SK-N-SH treated with all-trans-retinoic acid at 6 μM for 48 hours (cell line): ENCODE measurements at regions not wholly inside any gene's neighbourhood (a gene's known extent, or its start where the extent isn't known, plus 50 kb on each side); places are given as distances from the start of the nearest gene placed in this dataset.

Experiments
- ARNTL ChIP-seq: fragments of 450-650 bp; formaldehyde crosslinking; IDR thresholded peaks from 2 replicates; pipeline ENCODE4 v1.5.0; 2020; ENCODE audit warnings: low read depth, mild to moderate bottlenecking, moderate library complexity, borderline replicate concordance
- BACH2 ChIP-seq: fragments of 250-450 bp; sonication (Bioruptor Pico); IDR thresholded peaks from 2 replicates; pipeline ENCODE4 v1.9.0; 2021; ENCODE audit warnings: mild to moderate bottlenecking, borderline replicate concordance
- ESRRG ChIP-seq: fragments of 250-450 bp; sonication (Bioruptor Pico); IDR thresholded peaks from 2 replicates; pipeline ENCODE4 v1.6.1; 2021; ENCODE audit warnings: mild to moderate bottlenecking
- GLIS3 ChIP-seq: fragments of 250-450 bp; sonication (Bioruptor Pico); IDR thresholded peaks from 2 replicates; pipeline ENCODE4 v1.5.0; 2020; ENCODE audit warnings: mild to moderate bottlenecking, moderate library complexity
- OSR1 ChIP-seq: fragments of 250-450 bp; sonication (Bioruptor Pico); IDR thresholded peaks from 2 replicates; pipeline ENCODE4 v1.8.0; 2022; ENCODE audit warnings: moderate library complexity, mild to moderate bottlenecking, inconsistent platforms
- RARB ChIP-seq: fragments of 250-450 bp; sonication (Bioruptor Pico); IDR thresholded peaks from 2 replicates; pipeline ENCODE4 v1.8.0; 2021; ENCODE audit warnings: mild to moderate bottlenecking, moderate library complexity
- ZC3H10 ChIP-seq: fragments of 250-450 bp; sonication (Bioruptor Pico); IDR thresholded peaks from 2 replicates; pipeline ENCODE4 v1.5.1; 2021; ENCODE audit warnings: mild to moderate bottlenecking, moderate library complexity
- ZFP30 ChIP-seq: fragments of 450-650 bp; formaldehyde crosslinking; IDR thresholded peaks from 2 replicates; pipeline ENCODE4 v1.5.0; 2022; ENCODE audit warnings: mild to moderate bottlenecking, moderate library complexity
- ZNF565 ChIP-seq: fragments of 450-650 bp; formaldehyde crosslinking; conservative IDR thresholded peaks from 2 replicates; pipeline ENCODE4 v1.5.0; 2020; ENCODE audit warnings: low read depth, mild to moderate bottlenecking, moderate library complexity
- ZNF8 ChIP-seq: fragments of 450-650 bp; formaldehyde crosslinking; IDR thresholded peaks from 2 replicates; pipeline ENCODE4 v1.5.0; 2020; ENCODE audit warnings: mild to moderate bottlenecking, moderate library complexity
- TF ChIP-seq, protein P1 (sequence below): fragments of 250-450 bp; sonication (Bioruptor Pico); IDR thresholded peaks from 2 replicates; pipeline ENCODE4 v1.5.0; 2020; ENCODE audit warnings: mild to moderate bottlenecking, moderate library complexity
- TF ChIP-seq, protein P2 (sequence below): fragments of 250-450 bp; sonication (Bioruptor Pico); IDR thresholded peaks from 2 replicates; pipeline ENCODE4 v1.8.0; 2020; ENCODE audit warnings: mild to moderate bottlenecking, moderate library complexity, borderline replicate concordance
- TF ChIP-seq, protein P3 (sequence below): fragments of 250-450 bp; sonication (Bioruptor Pico); IDR thresholded peaks from 2 replicates; pipeline ENCODE4 v1.5.1; 2020; ENCODE audit warnings: low read depth, mild to moderate bottlenecking, moderate library complexity

DNA sequence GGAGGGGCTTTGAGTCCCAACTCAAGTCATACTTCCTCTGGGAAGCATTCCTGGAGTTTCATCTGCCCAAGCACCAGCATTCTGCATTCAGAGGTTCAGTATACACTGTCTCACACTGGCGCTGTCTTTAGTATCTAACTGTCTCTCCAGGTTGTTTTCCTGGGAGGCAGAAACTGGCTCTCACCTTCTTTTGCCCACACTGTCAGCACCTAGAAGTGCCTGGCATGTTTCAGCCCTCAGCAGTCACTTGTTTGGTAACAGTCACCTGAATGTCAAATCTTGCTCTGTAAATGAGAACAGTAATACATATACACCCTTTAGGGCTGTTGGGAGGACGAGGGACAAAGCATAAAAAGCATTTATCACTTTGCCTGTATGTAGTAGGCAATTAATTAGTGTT is 339.6 kb downstream of the UQCRFS1 start:
- TF ChIP-seq ZNF8 (CRISPR knock-in tag) (no peak), RARB (CRISPR knock-in tag) (no peak), ESRRG (CRISPR knock-in tag) (no peak), OSR1 (CRISPR knock-in tag) (no peak), ZFP30 (CRISPR knock-in tag) (no peak), ZC3H10 (no peak), ZNF565 (CRISPR knock-in tag) (no peak), ARNTL (no peak), GLIS3 (CRISPR knock-in tag) (no peak), BACH2 (CRISPR knock-in tag) (no peak)
- TF ChIP-seq, protein P1, sequence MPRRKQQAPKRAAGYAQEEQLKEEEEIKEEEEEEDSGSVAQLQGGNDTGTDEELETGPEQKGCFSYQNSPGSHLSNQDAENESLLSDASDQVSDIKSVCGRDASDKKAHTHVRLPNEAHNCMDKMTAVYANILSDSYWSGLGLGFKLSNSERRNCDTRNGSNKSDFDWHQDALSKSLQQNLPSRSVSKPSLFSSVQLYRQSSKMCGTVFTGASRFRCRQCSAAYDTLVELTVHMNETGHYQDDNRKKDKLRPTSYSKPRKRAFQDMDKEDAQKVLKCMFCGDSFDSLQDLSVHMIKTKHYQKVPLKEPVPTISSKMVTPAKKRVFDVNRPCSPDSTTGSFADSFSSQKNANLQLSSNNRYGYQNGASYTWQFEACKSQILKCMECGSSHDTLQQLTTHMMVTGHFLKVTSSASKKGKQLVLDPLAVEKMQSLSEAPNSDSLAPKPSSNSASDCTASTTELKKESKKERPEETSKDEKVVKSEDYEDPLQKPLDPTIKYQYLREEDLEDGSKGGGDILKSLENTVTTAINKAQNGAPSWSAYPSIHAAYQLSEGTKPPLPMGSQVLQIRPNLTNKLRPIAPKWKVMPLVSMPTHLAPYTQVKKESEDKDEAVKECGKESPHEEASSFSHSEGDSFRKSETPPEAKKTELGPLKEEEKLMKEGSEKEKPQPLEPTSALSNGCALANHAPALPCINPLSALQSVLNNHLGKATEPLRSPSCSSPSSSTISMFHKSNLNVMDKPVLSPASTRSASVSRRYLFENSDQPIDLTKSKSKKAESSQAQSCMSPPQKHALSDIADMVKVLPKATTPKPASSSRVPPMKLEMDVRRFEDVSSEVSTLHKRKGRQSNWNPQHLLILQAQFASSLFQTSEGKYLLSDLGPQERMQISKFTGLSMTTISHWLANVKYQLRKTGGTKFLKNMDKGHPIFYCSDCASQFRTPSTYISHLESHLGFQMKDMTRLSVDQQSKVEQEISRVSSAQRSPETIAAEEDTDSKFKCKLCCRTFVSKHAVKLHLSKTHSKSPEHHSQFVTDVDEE (CRISPR knock-in tag), result no peak
- TF ChIP-seq, protein P2, sequence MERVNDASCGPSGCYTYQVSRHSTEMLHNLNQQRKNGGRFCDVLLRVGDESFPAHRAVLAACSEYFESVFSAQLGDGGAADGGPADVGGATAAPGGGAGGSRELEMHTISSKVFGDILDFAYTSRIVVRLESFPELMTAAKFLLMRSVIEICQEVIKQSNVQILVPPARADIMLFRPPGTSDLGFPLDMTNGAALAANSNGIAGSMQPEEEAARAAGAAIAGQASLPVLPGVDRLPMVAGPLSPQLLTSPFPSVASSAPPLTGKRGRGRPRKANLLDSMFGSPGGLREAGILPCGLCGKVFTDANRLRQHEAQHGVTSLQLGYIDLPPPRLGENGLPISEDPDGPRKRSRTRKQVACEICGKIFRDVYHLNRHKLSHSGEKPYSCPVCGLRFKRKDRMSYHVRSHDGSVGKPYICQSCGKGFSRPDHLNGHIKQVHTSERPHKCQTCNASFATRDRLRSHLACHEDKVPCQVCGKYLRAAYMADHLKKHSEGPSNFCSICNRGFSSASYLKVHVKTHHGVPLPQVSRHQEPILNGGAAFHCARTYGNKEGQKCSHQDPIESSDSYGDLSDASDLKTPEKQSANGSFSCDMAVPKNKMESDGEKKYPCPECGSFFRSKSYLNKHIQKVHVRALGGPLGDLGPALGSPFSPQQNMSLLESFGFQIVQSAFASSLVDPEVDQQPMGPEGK, result no peak
- TF ChIP-seq, protein P3, sequence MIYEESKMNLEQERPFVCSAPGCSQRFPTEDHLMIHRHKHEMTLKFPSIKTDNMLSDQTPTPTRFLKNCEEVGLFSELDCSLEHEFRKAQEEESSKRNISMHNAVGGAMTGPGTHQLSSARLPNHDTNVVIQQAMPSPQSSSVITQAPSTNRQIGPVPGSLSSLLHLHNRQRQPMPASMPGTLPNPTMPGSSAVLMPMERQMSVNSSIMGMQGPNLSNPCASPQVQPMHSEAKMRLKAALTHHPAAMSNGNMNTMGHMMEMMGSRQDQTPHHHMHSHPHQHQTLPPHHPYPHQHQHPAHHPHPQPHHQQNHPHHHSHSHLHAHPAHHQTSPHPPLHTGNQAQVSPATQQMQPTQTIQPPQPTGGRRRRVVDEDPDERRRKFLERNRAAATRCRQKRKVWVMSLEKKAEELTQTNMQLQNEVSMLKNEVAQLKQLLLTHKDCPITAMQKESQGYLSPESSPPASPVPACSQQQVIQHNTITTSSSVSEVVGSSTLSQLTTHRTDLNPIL, result no peak
